22Rv1 (cell line): ENCODE measurements at regions not wholly inside any gene's neighbourhood (a gene's known extent, or its start where the extent isn't known, plus 50 kb on each side); places are given as distances from the start of the nearest gene placed in this dataset.

Experiments
- CTCF ChIP-seq: fragments of 450-650 bp; IDR thresholded peaks from 2 replicates; pipeline ENCODE4 v1.5.1; 2017; ENCODE audit warnings: mild to moderate bottlenecking
- ZFX ChIP-seq: fragments of 450-650 bp; IDR thresholded peaks from 2 replicates; pipeline ENCODE4 v1.6.1; 2017; ENCODE audit warnings: antibody characterized with exemption, borderline replicate concordance

DNA sequence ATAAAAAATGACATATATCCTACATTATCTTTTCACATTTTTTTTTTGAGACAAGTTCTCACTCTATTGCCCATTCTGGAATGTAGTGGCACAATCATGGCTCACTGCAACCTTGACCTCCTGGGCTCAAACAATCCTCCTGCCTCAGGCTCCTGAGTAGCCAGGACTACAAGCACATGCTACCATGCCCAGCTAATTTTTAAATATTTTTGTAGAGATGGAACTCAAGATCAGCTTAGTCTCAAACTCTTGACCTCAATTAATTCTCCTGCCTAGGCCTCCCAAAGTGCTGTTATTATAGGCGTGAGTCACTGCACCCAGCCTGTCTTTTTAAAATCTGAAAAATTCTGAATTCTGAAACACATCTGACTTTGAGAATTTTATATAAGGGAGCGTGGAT, 241.9 kb upstream of the DCN start:
- TF ChIP-seq CTCF = no peak
- no peak for TF ChIP-seq ZFX
